ENCODE measurements at regions not wholly inside any gene's neighbourhood (a gene's known extent, or its start where the extent isn't known, plus 50 kb on each side); places are given as distances from the start of the nearest gene placed in this dataset.
"Not testable (repeated sequence)": the region's sequence is repeated elsewhere in the genome, so short reads cannot be mapped to it uniquely, and the experiment has no call there.

DNA sequence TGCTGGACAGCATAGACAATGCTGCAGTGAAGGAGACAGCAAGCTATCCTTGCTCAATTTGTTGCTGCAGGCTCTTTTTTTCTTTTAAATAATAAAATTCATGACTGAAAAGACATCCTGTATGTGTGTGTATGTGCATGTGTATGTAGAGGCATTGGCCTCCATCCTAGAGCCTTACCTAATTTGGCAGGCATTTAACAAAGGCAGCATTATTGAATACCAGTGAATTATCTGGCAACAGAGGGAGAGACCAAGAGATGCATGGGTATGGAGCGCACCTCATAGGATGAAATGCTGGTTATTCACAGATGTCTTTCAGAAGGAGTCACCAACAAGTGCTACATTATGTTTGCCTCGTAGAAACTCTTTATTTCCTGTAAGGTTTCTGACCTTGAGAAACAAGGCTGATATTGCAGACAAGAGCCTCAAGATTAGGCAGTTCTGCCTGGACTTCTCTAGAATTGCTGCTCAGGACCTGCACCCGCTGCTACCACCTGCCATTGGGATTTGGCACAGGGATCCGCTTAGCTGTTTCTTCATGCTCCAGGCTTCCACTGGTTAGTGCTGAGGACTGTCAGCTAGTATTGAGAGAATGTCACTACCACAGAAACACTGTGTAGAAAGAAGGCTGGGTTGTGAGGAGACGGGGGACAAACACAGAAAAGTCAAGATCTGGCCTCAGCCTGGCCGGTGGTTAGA is 247.7 kb upstream of the RFX3 start:
- no peak for FAIRE-seq

DNA sequence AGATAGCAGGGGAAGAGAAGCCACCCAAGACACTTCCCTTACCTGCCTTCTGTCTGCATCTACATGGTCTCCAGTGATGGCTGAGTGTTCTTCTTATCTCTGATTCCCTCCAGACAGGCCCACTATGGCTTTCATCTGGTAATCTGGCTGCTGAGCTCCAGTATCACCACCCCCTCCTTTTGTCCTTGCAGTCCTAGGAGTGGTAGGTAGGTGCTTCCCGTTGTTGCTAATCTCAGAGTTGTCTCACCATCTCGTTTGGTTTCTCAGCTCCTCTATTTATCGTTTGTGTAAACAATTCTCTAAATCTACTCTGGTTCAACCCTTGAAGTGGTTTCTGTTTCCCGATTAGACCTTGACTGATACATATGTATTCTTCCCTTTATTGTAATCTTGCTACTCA is 243.8 kb upstream of the RFX3 start:
- no peak for FAIRE-seq

DNA sequence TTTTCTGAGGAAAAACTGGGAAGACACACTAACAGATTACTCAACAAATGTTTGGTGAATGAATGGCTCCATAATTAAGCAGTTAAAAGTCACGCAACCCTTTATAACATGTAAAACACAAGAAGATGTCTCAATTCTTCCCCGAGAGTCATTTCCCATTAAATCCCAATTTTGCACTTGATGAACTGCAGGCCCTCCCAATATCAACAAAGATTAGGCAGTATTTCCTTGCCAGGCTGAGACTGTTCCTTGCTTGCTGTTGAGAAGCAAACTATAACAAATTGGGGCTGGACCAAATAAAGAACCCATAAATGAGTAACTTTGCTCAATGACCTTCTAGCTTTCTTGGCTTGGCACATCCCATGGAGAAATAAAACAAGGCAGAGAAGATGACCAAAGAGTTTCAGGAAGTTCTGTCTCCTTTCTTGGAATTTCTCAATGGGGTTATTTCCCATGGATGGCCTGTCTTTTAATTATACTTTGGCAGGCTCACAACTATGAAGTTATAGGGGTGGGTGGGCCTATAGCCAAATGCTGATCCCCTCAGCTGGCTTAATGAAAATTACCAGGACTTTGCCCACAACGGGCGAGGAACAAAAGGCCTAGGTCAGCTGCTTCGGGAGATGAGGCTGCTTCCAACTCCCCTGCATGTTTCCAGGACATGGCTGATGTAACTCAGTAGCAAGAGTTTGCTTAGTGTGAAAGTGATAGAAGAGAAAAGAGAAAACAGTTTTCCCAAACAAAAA is 243.1 kb upstream of the RFX3 start:
- FAIRE-seq = no peak

DNA sequence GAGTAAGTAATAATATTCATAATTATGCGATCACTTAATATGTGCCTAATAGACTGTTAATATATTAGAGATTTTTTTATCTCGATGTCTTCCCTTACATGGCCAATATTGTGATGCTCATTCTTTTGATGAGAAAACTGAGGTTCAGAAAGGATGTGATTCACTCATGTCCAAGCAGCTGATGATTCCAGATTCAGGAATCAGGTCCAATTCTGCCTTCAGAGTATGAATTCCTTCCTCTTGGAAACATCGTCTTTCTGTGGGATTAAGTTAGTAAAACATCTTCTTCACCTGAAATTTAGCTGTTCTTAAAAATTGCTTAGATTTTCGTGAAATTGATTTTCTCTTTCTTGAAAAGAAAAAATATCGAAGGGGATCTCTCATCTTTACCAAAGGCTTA is 242.5 kb upstream of the RFX3 start:
- no peak for FAIRE-seq

DNA sequence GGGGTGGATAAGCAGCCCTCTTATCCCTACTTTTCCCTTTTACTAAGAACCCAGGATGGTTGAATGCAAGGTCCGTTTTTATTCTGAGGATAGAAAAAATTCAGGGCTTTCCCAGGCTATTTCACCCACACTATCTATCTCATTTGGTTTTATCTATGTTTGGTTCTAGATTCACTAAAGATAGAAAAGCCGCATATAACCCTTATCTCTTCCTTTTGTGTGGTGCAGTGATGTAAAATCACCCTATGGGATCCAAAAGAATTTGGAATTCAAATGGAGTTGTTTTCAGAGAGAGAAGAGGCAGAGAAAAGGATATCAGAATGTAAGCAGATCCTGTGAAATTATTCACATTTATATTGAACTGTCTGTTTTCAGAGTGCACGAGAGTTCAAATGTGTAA is 236.3 kb upstream of the RFX3 start:
- no peak for FAIRE-seq

DNA sequence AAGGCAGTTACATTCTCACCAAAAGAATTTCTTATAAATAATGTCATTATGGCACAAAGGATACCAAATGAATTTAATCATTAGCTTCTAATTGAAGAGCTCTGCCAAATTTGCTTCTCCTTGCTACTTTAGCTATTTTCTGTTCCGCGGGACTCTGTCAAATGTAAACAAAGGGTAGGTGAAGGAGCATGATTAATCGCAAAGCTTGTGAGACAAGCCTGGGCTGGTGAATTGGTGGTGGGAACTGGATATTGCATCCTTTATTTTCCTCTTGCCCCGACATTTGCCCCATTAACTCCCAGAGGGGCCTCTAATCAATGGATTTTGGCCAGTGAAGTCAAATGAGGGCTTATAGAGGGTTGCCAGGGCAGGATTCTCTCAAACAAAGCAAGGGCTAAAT is 234.2 kb upstream of the RFX3 start:
- no peak for FAIRE-seq

DNA sequence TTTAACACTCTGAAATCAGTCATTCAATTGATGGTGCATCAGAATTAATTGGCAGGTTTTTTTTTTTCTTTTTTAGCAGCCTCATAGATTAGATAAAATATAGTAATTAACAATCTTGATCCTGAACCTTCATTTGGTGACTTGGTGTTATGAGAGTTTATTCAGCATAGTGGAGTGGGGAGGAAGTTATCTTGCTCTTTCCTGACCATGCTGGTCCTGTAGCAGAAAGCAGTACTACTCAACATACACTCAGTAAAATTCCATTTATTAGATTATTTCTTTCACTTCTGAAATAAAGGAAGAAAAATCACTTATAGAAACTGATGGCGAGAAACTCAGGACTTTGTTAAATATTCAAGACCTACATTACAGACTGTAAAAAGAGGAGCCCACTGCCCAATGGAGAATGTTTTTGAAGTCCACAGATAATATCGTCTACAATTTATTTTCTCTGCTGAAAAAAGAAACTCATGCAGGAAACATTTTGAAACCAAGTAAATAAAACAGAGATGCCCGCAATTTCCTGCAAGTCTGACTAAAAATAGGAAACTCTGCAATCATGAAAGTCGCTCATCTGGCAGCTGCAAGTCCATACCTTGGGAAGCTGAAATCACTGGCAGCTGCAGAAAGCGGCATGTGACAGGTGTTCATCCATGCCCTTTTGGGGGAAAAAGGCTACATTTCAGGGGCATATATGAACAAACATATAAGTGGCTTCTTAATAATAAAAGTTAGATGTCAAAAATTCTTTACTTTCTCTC is 233.2 kb upstream of the RFX3 start:
- no peak for FAIRE-seq

DNA sequence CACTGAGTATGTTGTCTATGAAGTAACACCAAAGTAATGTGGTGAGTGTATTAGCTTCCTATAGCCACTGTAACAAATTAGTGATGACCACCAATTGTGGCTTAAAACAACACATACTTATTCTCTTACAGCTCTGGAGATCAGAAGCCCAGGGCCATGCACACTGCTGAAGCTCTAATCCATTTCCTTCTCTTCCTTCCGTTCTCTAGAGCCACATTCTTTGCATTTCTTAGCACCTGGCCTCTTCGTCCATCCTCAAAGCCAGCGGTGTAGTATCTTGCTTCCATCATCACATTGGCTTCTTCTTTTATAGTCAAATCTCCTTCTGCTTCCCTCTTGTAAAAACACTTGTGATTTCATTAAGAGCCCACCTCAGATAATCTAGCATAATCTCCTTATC is 230.3 kb upstream of the RFX3 start:
- FAIRE-seq = no peak

DNA sequence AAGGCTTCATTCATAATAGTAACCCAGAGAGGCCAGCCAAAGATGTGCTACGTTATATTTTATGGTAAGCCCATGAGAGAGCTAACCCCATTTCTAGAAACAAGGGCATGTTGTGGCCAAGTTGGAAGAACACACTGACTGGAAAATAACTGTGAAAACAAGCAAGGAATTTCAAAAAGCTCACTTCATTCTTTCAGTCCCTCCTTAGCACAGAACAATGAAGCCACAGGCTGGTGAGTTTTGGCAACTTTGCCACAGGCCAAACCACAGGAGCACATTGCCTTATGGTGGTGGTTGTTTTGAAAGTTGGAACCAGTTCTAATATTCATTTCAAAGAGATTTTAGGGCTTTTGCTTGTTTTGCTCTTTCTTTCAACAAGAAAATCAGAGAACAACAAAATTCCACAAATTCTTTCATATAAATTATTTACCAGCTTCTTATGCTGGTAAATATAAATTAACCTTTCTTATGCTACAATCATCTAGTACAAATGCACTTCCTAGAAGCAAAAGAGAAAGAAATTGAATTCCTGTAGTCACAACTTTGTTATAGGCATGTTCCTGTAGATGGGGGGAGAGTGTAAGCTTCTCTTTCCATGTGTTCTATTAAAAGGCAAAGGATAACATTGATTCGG is 225.4 kb upstream of the RFX3 start:
- no peak for FAIRE-seq

DNA sequence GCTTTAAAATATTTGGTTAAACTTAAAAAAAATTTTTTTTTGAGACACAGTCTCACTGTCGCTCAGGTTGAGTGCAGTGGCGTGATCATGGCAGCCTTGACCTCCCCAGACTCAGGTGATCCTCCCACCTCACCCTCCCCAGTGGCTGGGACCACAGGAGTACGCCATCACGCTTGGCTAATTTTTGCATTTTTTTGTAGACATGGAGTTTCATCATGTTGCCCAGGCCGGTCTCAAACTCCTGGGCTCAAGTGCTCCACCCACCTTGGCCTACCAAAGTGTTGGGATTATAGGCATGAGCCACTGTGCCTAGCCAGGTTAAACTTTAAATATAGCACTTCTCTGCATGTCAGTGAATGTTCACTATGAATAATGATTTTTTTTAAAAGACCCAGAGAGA is 224.5 kb upstream of the RFX3 start:
- FAIRE-seq = no peak

DNA sequence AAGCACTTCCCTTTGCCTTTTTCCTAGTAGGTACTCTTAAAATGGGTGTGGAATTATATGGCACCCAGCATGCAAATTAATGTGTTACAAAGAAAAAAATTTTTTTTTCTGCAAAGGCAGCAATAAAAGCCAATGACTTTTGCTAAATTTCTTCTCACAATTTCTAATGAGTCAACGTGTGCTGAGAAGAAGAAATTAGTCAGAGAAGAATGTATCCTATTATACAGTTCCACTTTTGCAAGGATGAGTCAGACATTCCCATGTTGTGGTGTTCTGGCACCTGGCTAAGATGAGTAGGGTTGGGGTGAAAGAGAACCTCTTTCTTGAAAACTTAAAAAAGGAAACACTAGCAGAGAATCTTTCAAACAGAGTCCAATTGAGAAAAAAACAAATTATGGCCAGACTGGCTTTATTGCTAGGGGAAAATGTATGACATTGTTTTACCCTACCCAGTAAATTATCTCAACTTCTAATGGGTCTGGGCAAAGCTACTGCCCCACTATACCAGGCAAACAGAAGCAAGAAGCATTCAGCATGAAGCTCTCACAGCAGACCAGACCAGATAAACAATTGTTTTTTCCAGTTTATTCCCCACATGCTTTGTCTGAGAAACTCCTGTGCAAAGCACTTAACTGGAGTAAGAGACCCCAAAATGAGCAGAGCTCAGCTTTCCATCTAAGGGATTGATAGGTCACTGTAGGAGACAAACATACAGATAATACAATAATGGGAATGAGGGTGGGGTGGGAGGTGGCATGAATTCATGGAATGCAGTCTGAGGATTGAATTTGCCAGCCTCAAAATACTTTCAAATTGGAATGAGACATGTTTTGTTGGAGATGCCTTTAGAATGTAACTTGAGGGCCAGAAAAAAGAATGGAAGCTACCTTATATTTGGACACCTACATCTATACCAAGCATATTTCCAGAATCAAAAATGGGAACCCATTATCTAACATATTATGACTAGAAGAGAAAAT is 220.8 kb upstream of the RFX3 start:
- FAIRE-seq = no peak

DNA sequence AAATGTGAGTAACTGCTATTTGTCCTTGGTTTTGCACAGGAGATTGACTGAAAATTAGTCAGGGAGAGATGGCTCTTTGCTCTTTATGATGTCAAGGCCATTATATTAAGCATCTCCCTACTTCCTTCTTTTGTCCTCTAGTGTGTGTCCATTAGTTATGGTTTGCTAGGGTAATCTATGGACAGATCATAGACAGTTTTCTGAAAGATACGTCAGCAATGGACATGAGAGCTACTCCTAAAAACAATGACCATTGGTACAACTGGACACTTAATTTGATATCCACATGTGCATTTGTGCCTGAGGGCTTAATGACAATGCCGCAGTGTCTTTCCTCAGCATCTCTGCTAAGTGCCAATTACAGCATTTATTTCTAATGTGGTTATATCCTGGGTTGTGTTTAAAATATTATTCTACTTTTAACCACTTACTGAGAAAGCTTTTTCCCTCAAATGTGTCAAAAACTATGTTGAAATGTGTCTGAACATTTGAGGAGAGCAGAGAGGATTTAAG is 218.2 kb upstream of the RFX3 start:
- FAIRE-seq = no peak

DNA sequence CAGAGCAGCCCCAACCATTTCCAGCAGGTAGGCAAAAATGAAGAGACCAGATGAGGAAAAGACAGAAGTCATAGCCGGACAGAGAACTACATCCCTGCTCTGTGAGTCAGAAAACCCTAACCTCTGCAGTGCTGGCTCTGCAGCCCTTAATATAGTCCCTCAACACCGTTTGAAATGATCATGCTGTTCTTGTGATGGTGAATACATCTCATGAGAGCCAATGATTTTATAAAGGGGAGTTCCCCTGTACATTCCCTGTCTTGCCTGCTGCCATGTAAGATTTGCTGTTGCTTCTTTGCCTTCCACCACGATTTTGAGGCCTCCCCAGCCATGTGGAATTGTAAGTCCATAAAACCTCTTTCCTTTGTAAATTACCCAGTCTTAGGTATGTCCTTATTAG is 216.8 kb upstream of the RFX3 start:
- no peak for FAIRE-seq

DNA sequence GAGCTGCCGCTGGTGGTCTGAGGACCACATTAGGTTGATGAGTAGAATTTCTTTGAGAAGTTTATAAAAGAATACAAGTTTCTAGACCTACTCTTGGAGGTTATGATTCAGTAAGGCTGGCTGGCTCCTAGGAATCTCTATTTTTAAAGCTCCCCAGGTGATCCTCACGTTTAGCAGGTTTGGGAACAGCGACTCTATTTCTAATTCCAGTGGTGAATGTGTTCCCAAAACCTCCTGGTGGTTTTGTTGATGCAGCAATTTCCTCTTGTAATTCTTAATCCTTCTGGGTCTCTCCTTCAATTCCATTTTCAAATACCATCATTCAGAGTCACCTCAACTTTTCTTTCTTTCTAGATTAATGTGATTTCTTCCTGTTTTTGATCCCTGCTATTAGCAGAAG is 215.9 kb upstream of the RFX3 start:
- FAIRE-seq = no peak

DNA sequence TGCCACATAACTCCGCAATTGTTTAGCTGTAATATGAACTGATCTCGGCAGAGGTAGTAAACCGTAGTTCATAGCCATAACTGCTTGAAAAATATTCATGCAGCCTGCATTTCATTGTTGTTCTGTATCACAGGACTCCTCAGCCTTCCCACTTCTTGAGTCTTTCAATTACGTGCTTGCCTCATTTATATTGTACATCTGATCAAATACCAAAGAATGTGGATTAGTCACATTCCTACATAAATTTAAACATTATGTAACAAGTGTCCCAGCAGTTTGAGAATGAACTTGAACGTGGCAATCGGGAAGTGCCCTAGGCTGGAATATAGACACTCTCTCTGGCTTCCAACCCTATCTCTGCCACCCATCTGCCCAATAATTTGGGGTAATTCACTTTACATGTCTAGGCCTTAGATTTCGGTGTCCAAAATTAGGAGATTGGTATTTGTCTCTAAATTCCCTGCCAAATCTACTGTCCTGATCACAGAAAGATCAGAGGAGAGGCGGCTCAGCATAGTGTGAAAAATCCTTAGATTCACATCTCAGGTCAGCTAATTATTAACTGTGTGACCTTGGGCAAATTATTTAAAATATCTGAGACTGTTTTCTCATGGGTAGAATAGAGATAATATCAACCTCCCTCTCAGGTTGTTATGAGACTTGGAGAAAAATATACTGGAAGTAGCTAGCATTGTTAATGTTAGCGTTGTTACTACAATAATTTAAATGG is 215.1 kb upstream of the RFX3 start:
- no peak for FAIRE-seq

DNA sequence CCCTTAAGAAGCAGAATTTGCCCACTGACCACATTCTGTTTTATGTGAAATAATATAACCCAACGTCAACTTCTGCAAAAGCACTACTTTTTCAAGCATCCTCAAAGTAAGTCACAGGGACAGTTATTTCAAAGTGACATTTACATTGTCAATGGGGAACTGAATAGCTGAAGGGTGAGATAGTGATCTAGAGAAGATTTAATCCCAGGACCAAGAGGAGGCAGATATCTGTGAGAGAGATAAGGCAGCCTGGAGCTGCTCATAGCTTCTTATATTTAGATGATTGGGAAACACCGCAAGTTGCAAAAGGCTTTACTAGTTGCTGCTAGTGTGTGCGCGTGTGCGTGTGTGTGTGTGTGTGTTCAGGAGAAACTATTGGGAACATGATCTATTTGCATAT is 210.4 kb upstream of the RFX3 start:
- no peak for FAIRE-seq

DNA sequence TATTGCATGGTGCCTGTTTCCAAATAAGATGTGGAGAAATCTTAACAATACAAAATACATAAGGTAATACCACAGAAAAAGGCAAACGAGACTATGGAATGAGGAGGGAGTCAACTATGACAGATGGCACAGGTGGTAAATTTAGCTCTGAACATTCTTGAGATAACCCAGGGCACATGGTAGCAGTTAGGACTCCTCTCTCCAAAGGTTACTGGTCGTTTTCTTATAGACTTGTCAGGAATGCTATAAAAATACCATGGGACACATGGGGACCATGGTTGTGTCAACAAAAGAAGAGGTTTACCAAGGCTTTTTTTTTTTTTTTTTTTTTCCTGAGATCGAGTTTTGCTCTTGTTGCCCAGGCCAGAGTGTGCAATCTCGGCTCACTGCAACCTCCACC is 209.4 kb upstream of the RFX3 start:
- FAIRE-seq = no peak

DNA sequence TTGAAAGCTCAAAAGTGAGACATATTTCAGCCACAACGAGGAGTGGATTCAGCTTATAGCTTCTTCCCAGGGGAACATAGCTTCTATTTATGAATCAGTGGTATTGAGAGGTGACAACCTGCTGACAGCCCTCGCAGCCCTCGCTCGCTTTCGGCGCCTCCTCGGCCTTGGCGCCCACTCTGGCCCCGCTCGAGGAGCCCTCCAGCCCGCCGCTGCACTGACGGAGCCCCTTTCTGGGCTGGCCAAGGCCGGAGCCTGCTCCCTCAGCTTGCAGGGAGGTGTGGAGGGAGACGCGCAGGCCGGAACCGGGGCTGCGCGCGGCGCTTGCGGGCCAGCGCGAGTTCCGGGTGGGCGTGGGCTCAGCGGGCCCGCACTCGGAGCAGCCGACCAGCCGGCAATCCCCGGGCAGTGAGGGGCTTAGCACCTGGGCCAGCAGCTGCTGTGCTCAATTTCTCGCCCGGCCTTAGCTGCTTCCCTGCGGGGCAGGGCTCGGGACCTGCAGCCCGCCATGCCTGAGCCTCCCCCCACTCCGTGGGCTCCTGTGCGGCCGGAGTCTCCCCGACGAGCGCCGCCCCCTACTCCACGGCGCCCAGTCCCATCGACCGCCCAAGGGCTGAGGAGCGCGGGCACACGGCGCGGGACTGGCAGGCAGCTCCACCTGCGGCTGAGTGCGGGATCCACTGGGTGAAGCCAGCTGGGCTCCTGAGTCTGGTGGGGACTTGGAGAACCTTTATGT is 207.9 kb upstream of the RFX3 start:
- FAIRE-seq = not testable (repeated sequence)

DNA sequence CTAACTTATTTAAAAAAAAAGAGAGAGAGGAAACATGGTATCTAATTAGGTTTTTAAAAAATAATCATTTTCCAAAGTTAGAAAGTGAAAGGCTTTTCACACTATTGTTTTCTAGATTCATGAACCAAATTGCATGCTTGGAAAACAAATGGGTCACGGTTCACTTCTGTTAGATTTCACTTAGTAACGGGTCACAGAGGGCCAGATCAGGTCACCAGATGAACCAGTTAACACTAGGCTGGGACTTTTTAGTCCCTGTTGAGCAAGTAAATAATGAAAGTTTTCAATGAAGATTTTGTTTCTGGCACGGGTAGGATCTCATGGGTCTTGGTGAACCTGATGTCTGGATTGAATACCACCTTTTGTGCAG is 207.2 kb upstream of the RFX3 start:
- FAIRE-seq = no peak

Measured in islet of Langerhans (tissue), 1 donor.